ENCODE measurements at regions not wholly inside any gene's neighbourhood (a gene's known extent, or its start where the extent isn't known, plus 50 kb on each side); places are given as distances from the start of the nearest gene placed in this dataset.

DNA sequence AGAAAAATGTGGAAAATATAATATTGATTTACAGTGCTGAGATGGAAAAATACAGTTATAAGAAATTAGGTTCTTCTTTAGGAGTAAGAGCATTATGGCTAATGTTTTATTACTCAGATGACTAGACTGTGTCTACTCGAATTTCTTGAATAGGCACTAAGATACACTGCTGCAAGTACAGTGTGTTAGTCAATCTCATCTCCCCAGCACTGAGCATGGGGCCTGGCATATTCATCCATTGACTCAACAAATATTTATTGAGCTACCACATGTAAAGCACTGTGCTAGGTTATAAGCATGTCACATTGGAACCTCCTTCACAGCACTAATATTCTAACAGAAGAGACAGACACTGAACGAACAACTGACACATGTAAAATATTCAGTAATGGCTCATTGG is 242.5 kb upstream of the GPC6 start:
- TF ChIP-seq, protein P1, sequence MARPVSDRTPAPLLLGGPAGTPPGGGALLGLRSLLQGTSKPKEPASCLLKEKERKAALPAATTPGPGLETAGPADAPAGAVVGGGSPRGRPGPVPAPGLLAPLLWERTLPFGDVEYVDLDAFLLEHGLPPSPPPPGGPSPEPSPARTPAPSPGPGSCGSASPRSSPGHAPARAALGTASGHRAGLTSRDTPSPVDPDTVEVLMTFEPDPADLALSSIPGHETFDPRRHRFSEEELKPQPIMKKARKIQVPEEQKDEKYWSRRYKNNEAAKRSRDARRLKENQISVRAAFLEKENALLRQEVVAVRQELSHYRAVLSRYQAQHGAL (CRISPR knock-in tag; IDR thresholded peaks at IDR 0.05; ENCODE audit: not compliant biosample characterization): no peak
- TF ChIP-seq NFKBIZ (CRISPR knock-in tag; IDR thresholded peaks at IDR 0.05) (no peak), NCOA1 (CRISPR knock-in tag; IDR thresholded peaks at IDR 0.05) (no peak)

Measured in HepG2 (cell line).